ENCODE measurements at regions not wholly inside any gene's neighbourhood (a gene's known extent, or its start where the extent isn't known, plus 50 kb on each side); places are given as distances from the start of the nearest gene placed in this dataset.
"Not testable (repeated sequence)": the region's sequence is repeated elsewhere in the genome, so short reads cannot be mapped to it uniquely, and the experiment has no call there.

DNA sequence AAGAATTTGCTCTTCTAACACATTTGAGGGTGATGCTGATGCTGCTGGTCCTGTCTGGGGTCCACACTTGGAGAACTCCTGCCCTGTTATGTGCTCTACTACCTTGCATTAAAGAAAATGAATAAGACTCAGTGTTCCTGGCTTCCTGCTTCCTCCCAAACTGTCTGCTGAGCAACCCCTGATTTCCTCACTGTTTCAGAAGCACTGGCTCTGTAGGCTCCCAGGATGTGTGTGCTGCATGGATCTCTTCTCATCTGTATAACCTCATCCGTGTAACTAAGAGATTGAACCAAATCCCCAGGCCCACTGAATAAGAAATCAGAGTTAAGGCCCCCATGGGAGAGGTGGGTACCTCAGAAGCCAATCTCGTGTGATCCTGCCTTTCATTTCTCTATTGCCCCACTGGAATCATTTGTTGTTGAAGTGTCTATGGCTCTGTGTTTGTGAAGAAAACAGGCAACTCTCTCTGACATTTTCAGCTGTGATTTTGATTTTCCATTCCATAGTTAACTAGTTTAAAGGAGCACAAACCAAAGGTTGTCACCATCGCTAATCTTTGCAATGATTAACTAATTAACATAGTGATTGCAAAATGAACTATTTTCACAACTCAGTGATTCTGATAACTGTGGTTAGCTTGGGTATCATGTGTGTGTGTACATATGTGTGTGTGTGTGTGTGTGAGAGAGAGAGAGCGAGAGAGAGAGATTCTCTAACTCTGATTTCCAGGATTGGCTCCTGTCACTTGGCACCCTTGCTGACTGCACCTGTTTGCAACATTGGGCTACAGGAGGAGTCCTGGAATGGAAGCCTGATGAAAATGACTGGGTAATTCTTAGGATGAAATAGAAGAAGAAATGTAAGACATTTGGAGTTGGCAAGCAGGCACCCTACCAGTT lies 196.2 kb downstream of the SLC38A4 start:
- DNase-seq (ENCODE audit: extremely low spot score) = no peak
- Histone ChIP-seq H3K27ac (ENCODE audit: low read depth) (no peak overlapping the region), H3K36me3 (ENCODE audit: insufficient read depth) (no peaks in the 10 kb centered on the region), H3K4me1 (ENCODE audit: insufficient read depth) (no peaks in the 10 kb centered on the region), H3K4me3 (ENCODE audit: low read depth, low read length) (no peak overlapping the region)
- WGBS = 84% methylated on average over 4 of the region's 4 CpGs

DNA sequence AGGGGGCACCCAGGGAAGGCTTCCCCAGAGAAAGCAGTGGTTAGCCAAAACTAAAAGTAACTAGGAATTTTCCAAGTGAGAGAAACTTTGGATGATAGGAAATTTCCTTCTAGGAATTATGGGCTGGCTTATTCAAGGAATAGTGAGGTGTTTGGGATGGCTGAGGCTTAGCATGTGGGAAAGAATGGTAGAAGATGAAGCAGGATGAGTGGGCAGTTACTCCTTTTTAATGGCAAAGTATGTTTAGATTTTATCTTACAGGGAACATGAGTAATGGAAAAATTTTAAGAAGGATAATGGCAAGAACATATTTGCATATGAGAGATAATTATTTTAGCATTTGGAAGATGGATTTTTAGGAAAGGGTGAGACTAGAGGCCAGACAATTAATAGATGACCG lies 197.6 kb downstream of the SLC38A4 start:
- H3K4me1 ChIP-seq (ENCODE audit: insufficient read depth) = no peaks in the 10 kb centered on the region
- H3K27ac ChIP-seq (ENCODE audit: low read depth) = no peak overlapping the region
- DNase-seq (ENCODE audit: extremely low spot score) = no peak
- H3K4me3 ChIP-seq (ENCODE audit: low read depth, low read length) = no peak overlapping the region
- no peaks in the 10 kb centered on the region for H3K36me3 ChIP-seq (ENCODE audit: insufficient read depth)
- 94% methylated on average over 1 of the region's 1 CpG for WGBS

DNA sequence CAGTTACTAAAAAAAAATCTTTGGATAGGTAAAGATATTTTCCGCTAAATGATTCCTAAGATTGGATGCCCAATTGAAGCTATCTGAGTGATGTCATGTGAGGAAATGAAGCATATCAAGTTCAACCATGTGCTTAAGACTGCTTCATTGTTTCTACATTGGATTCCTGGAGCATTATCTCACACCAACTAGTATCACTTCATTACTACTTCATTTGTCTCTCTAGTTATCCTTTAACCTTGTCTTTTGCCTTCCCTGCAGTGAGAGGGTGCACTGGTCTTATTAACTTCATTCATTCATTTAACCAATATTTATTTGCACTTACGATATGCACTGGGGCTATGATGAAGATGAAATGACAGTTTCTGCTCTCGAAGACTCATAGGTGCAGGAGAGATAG lies 198.1 kb downstream of the SLC38A4 start:
- DNase-seq (ENCODE audit: extremely low spot score) = no peak
- H3K36me3 ChIP-seq (ENCODE audit: insufficient read depth) = no peaks in the 10 kb centered on the region
- WGBS = 97% methylated on average over 3 of the region's 3 CpGs
- H3K4me1 ChIP-seq (ENCODE audit: insufficient read depth) = no peaks in the 10 kb centered on the region
- H3K4me3 ChIP-seq (ENCODE audit: low read depth, low read length) = no peak overlapping the region
- H3K27ac ChIP-seq (ENCODE audit: low read depth) = no peak overlapping the region

DNA sequence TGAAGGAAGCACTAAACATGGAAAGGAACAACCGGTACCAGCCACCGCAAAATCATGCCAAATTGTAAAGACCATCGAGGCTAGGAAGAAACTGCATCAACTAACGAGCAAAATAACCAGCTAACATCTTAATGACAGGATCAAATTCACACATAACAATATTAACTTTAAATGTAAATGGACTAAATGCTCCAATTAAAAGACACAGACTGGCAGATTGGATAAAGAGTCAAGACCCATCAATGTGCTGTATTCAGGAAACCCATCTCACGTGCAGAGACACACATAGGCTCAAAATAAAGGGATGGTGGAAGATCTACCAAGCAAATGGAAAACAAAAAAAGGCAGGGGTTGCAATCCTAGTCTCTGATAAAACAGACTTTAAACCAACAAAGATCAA lies 206.3 kb downstream of the SLC38A4 start:
- not testable (repeated sequence) for H3K36me3 ChIP-seq (ENCODE audit: insufficient read depth); H3K4me3 ChIP-seq (ENCODE audit: low read depth, low read length); H3K4me1 ChIP-seq (ENCODE audit: insufficient read depth); H3K27ac ChIP-seq (ENCODE audit: low read depth); DNase-seq (ENCODE audit: extremely low spot score)
- WGBS = 89% methylated on average over 4 of the region's 5 CpGs

DNA sequence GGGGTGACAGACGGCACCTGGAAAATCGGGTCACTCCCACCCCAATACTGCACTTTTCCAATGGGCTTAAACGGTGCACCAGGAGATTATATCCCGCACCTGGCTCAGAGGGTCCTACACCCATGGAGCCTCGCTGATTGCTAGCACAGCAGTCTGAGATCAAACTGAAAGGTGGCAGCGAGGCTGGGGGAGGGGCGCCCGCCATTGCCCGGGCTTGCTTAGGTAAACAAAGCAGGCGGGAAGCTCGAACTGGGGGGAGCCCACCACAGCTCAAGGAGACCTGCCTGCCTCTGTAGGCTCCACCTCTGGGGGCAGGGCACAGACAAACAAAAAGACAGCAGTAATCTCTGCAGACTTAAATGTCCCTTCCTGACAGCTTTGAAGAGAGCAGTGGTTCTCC lies 208.1 kb downstream of the SLC38A4 start:
- not testable (repeated sequence) for H3K4me3 ChIP-seq (ENCODE audit: low read depth, low read length); DNase-seq (ENCODE audit: extremely low spot score); H3K4me1 ChIP-seq (ENCODE audit: insufficient read depth); H3K36me3 ChIP-seq (ENCODE audit: insufficient read depth); H3K27ac ChIP-seq (ENCODE audit: low read depth)
- WGBS = 95% methylated on average over 11 of the region's 11 CpGs

DNA sequence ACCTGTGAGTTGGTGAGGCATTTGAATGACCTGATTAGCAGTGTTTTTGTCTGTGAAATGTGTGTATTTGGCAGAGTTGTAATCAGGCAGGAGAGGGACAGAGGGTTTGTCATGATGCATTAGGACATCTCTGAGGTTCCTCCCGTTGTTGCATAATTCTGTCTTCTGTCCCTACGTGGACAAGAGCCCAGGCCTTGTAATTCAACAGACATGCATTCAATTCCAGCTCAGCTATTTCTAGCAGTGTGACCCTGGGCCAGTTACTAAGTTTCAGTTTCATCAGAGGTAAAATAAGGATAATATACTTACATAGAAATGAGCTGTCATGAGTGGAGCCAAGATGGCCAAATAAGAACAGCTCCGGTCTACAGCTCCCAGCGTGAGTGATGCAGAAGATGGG lies 208.6 kb downstream of the SLC38A4 start:
- DNase-seq (ENCODE audit: extremely low spot score) = no peak
- H3K27ac ChIP-seq (ENCODE audit: low read depth) = no peak overlapping the region
- no peaks in the 10 kb centered on the region for H3K4me1 ChIP-seq (ENCODE audit: insufficient read depth)
- H3K36me3 ChIP-seq (ENCODE audit: insufficient read depth) = no peaks in the 10 kb centered on the region
- WGBS = 35% methylated on average over 4 of the region's 4 CpGs
- no peak overlapping the region for H3K4me3 ChIP-seq (ENCODE audit: low read depth, low read length)

DNA sequence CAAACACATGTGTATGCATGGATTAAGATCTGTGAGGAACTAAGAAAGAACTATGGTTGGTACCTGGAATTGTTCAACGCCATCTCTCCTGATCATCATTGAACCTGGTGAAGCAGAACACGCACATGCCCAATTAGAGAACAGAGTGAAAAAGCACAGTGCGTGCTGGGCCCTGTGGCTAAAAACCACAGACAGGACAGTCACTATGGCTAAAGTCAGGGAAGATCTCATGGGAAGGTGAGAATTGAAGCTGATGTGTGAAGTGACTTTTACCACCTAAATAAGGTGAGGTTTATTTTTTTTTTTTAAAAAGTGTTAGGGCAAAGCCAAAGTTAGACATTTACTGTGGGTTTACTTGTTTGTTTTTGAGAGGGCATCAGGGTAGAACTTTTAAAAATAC lies 215.0 kb downstream of the SLC38A4 start:
- peaks cover 3% of the 10 kb centered on the region for H3K4me1 ChIP-seq (ENCODE audit: insufficient read depth)
- H3K36me3 ChIP-seq (ENCODE audit: insufficient read depth) = no peaks in the 10 kb centered on the region
- DNase-seq (ENCODE audit: extremely low spot score) = no peak
- WGBS = 99% methylated on average over 3 of the region's 3 CpGs
- H3K27ac ChIP-seq (ENCODE audit: low read depth) = no peak overlapping the region
- no peak overlapping the region for H3K4me3 ChIP-seq (ENCODE audit: low read depth, low read length)

DNA sequence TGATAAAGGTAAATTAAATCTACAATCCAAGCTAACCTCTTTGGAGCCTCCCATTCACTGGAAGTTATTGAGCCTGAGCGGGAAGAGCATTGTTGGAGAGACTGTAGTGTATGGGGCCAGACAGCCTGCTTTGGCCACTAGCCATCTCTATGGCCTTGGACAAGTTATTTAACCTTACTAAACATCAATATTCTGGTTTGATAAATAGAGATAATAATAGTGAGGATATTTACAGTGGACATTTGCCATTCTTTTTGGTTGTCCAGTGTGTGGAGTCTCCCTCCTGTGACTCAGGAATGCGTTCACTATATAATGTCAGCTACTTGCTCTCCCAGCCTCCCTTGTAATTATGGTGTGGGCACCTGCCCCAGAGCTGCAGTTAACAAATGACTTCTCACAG lies 216.1 kb downstream of the SLC38A4 start:
- WGBS = 96% methylated on average over 2 of the region's 2 CpGs
- H3K36me3 ChIP-seq (ENCODE audit: insufficient read depth) = no peaks in the 10 kb centered on the region

DNA sequence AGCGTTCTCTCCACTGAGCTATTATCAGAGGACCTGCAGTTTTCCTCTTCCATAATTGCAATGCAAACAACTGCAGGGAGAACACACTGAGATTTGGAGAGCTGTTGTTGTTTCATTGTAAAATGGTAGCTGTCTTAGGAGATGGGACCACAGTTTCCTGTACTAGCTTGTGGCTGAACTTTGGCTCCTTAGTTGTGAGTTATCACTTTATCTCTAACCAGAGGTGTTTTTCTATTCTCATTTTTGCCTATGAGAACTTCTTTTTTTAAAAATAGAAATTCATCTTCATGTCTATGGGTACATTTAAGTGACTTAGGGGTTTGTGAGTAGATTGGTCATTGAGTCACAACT lies 216.5 kb downstream of the SLC38A4 start:
- no peak for DNase-seq (ENCODE audit: extremely low spot score)
- no peak overlapping the region for H3K27ac ChIP-seq (ENCODE audit: low read depth)
- no peak overlapping the region for H3K4me3 ChIP-seq (ENCODE audit: low read depth, low read length)
- 73% methylated on average over 1 of the region's 1 CpG for WGBS
- H3K4me1 ChIP-seq (ENCODE audit: insufficient read depth) = peaks cover 3% of the 10 kb centered on the region
- no peaks in the 10 kb centered on the region for H3K36me3 ChIP-seq (ENCODE audit: insufficient read depth)

More for the DNA sequence above, 216.1 kb downstream of the SLC38A4 start:
- Histone ChIP-seq H3K4me3 (ENCODE audit: low read depth, low read length) (no peak overlapping the region), H3K27ac (ENCODE audit: low read depth) (no peak overlapping the region), H3K4me1 (ENCODE audit: insufficient read depth) (peaks cover 3% of the 10 kb centered on the region)
- DNase-seq (ENCODE audit: extremely low spot score) = no peak

DNA sequence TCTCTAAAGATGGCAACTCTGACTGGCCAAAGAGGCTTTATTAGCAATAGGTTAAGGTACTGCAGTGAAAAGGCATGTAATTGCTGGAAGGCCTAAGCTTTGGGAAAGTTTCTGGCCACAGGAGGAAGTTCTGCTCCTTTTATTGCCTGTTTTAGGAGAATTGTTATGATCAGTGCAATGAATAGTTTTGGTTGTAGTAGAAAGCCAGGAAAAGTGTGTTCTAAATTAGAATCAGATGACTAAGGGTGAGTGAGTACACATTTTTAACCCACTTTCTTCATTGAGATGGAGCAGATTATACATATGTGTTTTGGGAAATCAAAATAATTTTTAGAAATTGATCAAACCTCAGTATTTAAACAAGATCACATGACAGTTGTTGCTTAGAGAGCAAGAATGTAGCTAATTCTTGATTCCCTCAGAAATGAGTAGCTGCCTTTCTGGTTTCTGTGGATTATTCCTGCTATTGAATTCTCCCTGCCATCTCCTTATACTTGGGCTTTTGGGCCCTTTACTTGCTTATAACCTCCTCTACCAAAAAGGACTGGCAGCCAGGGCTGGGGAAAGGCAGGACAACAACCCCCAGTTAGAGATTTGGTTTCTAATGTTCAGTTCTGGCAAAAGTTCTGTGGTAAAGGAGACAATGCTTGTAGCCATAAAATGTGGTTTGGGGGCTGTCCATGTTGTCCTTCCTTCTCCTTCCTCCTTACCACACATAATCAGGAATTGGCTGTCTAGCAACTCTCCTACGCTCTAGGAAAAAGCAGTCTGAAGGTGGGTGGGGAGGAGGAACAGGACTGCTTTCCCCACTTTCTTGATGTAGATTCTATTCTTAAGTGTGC lies 217.1 kb downstream of the SLC38A4 start:
- Histone ChIP-seq H3K36me3 (ENCODE audit: insufficient read depth) (no peaks in the 10 kb centered on the region), H3K27ac (ENCODE audit: low read depth) (no peak overlapping the region), H3K4me1 (ENCODE audit: insufficient read depth) (peaks cover 3% of the 10 kb centered on the region), H3K4me3 (ENCODE audit: low read depth, low read length) (no peak overlapping the region)
- no peak for DNase-seq (ENCODE audit: extremely low spot score)
- WGBS = 72% methylated on average over 1 of the region's 1 CpG

DNA sequence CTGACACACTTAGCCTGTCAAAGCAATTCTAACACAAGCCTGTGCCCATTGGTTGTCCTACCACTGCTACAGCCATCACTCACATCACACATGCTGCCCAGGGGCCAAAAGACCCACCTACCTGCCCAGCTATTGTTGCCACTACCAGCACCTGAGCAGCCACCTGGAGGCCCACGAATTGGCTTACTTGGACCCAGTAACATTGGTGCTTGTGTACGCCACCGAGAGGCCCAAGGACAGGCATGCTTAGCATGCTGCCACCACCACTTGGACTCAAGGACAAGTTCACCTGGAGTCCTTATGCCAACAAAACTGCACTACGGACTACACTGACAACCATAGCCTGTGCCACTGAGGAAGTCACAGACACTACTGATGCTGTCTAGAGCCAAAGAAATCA lies 221.1 kb downstream of the SLC38A4 start:
- peaks cover 3% of the 10 kb centered on the region for H3K4me1 ChIP-seq (ENCODE audit: insufficient read depth)
- WGBS = 90% methylated on average over 4 of the region's 4 CpGs
- H3K4me3 ChIP-seq (ENCODE audit: low read depth, low read length) = no peak overlapping the region
- no peak for DNase-seq (ENCODE audit: extremely low spot score)
- no peak overlapping the region for H3K27ac ChIP-seq (ENCODE audit: low read depth)
- no peaks in the 10 kb centered on the region for H3K36me3 ChIP-seq (ENCODE audit: insufficient read depth)

DNA sequence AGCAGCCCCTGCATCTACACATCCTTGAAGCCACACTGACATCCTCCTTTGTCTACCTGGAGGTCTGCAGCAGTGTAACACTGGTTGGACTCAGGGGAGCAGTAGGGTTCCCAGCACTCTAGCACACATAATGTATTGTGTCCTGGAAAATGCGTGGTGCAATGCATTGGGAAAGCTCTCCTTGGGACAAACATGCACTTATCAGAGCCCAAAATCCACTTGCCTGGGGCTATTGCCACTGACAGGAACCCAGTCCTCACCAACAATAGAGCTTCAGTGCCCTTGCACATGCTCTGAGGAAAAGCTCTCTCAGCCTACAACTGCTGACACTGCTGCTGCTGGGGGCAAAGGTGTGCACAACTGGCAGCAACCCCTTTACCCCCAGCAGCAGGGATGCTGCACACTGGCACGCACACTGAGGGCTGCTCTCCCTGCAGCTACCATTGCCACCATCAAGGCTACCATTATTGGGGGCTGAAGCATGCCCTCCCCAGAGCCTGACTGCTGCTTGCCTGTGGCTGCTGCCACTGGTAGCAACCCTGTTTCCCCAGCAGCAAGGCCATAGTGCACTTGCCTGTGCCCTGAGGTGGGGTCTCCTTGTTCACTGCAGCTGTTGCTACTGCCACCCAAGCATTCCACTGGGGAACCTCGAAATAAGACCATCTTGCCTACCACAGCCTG lies 221.9 kb downstream of the SLC38A4 start:
- no peak overlapping the region for H3K27ac ChIP-seq (ENCODE audit: low read depth)
- no peaks in the 10 kb centered on the region for H3K36me3 ChIP-seq (ENCODE audit: insufficient read depth)
- WGBS = 94% methylated on average over 3 of the region's 3 CpGs
- H3K4me1 ChIP-seq (ENCODE audit: insufficient read depth) = peaks cover 3% of the 10 kb centered on the region
- H3K4me3 ChIP-seq (ENCODE audit: low read depth, low read length) = no peak overlapping the region
- DNase-seq (ENCODE audit: extremely low spot score) = no peak

DNA sequence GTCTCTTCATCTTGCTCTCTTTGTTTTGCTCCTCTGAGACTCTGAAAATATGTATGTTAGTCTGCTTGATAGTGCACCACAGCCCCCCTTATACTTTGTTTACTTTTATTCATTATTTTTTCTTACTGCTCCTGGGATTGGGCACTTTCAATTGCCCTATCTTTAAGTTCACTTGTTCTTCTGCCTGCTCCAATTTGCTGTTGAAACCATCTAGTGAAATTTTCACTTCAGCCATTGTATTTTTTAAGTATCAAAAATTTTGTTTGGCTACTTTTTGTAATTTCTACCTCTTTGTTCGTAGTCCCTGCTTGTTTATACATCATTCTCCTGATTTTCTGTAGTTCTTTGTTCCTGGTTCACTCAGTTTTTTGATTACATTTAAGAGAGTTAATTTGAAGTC lies 223.3 kb downstream of the SLC38A4 start:
- no peaks in the 10 kb centered on the region for H3K36me3 ChIP-seq (ENCODE audit: insufficient read depth)
- 96% methylated on average over 1 of the region's 1 CpG for WGBS
- no peak for DNase-seq (ENCODE audit: extremely low spot score)
- H3K4me3 ChIP-seq (ENCODE audit: low read depth, low read length) = no peak overlapping the region
- no peak overlapping the region for H3K27ac ChIP-seq (ENCODE audit: low read depth)
- H3K4me1 ChIP-seq (ENCODE audit: insufficient read depth) = no peaks in the 10 kb centered on the region
